HEK293T (cell line): ENCODE measurements at regions not wholly inside any gene's neighbourhood (a gene's known extent, or its start where the extent isn't known, plus 50 kb on each side); places are given as distances from the start of the nearest gene placed in this dataset.

ENCODE experiments used
- CTCF ChIA-PET: fragments of 350-600 bp; formaldehyde crosslinking; extraction: SDS; loops from one replicate; lab custom pipeline; 2021; ENCODE audit warnings: antibody characterized with exemption, inconsistent platforms; lab: Yijun Ruan, JAX
- POLR2A ChIA-PET: fragments of 350-600 bp; formaldehyde crosslinking; extraction: SDS; loops from one replicate; lab custom pipeline; 2020; ENCODE audit warnings: antibody characterized with exemption, inconsistent platforms; lab: Yijun Ruan, JAX
- DNase-seq: peaks from one replicate; pipeline ENCODE4 v3.0.0; 2012; ENCODE audit warnings: mixed read lengths; ENCODE audit errors: extremely low spot score
- ARNT ChIP-seq: fragments of 450-650 bp; IDR thresholded peaks from 2 replicates; pipeline ENCODE4 v1.6.1; 2017; ENCODE audit warnings: mild to moderate bottlenecking
- BHLHE40 ChIP-seq: fragments of 450-650 bp; IDR thresholded peaks from 2 replicates; pipeline ENCODE4 v1.6.1; 2016; ENCODE audit warnings: mild to moderate bottlenecking, moderate library complexity, borderline replicate concordance
- CTBP1 ChIP-seq: fragments of 450-650 bp; IDR thresholded peaks from 2 replicates; pipeline ENCODE4 v1.6.1; 2016; ENCODE audit warnings: borderline replicate concordance
- ELF4 ChIP-seq: fragments of 450-650 bp; IDR thresholded peaks from 2 replicates; pipeline ENCODE4 v1.6.1; 2017; ENCODE audit warnings: antibody characterized with exemption
- FOXA1 ChIP-seq: fragments of 450-650 bp; IDR thresholded peaks from 2 replicates; pipeline ENCODE4 v1.6.1; 2016; ENCODE audit warnings: mild to moderate bottlenecking
- FOXK2 ChIP-seq: fragments of 450-650 bp; IDR thresholded peaks from 2 replicates; pipeline ENCODE4 v1.6.1; 2016; ENCODE audit warnings: mild to moderate bottlenecking
- FOXM1 ChIP-seq: fragments of 450-650 bp; IDR thresholded peaks from 2 replicates; pipeline ENCODE4 v1.6.1; 2017; ENCODE audit warnings: mild to moderate bottlenecking, borderline replicate concordance
- HDGF ChIP-seq: fragments of 450-650 bp; IDR thresholded peaks from 2 replicates; pipeline ENCODE4 v1.6.1; 2017; ENCODE audit warnings: antibody characterized with exemption, borderline replicate concordance
- NFRKB ChIP-seq: fragments of 450-650 bp; IDR thresholded peaks from 2 replicates; pipeline ENCODE4 v1.6.1; 2016; ENCODE audit warnings: mild to moderate bottlenecking, moderate library complexity
- SP1 ChIP-seq: fragments of 450-650 bp; IDR thresholded peaks from 2 replicates; pipeline ENCODE4 v1.6.1; 2017
- SUZ12 ChIP-seq: fragments of 450-650 bp; IDR thresholded peaks from 2 replicates; pipeline ENCODE4 v1.6.1; 2016; ENCODE audit warnings: mild to moderate bottlenecking
- TARDBP ChIP-seq: fragments of 450-650 bp; IDR thresholded peaks from 2 replicates; pipeline ENCODE4 v1.6.1; 2016
- ZNF384 ChIP-seq: fragments of 450-650 bp; IDR thresholded peaks from 2 replicates; pipeline ENCODE4 v1.6.1; 2016
- TF ChIP-seq, protein P1 (sequence below): fragments of 450-650 bp; IDR thresholded peaks from 2 replicates; pipeline ENCODE4 v1.6.1; 2016

DNA sequence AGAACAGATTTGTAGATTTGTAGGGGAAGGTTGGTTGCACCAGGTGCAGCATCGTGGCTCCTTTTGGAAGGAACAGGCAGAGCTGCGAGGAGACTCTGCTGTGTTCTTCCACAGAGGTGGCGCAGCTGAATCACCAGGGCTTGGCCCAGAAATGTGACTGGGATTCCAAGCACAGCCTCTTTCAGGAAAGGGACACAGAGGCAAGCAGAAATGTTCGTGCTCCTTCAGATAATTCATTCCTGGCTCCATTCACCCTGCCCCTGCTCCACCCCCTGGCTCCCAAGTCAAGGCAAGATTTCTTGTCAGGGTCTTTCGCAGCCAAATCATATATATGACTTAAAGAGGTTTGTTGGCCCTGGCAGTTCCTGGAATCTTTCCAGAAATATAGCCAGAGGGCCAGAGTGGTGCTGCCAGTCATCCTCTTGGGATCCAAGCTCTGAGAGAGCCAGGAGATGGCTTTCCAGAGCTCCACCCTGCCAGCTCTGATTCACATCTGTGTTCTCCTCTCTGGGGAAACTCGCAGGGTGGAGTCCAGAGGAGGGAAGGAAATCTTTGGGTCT lies 203.9 kb upstream of the TANK start:
- TF ChIP-seq CTBP1 (no peak), FOXM1 (no peak), TARDBP (no peak)
- CTCF ChIA-PET: no interaction called here
- POLR2A ChIA-PET: no interaction called here
- no peak for DNase-seq

GRCh38 chr2:160963957-160964356 lies 196.3 kb upstream of the TANK start:
- no peak for TF ChIP-seq HDGF
- TF ChIP-seq SUZ12: no peak
- no peak for TF ChIP-seq FOXM1
- TF ChIP-seq TARDBP: no peak
- TF ChIP-seq BHLHE40: no peak
- TF ChIP-seq ARNT: no peak
- no peak for TF ChIP-seq SP1
- CTCF ChIA-PET: no interaction called here
- POLR2A ChIA-PET: no interaction called here
- DNase-seq: no peak

DNA sequence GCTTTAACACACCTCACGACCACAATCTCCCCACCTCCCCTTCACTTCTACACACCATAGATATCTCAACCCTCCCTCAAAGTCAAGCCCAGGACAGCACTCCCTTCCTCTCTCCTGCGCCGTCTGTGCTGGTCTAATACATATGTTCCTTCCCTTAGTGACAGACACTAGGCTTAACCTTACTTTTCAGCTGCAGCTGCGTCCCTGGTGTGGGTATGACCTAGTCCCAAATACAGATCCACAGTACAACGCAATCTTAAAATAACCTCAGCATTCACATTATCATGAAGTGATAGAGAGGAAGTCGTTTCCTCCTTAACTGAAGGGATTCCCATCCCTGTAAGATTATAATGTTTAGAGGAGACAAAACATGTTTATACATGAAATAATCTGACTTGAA lies 192.7 kb upstream of the TANK start:
- TF ChIP-seq, protein P1, sequence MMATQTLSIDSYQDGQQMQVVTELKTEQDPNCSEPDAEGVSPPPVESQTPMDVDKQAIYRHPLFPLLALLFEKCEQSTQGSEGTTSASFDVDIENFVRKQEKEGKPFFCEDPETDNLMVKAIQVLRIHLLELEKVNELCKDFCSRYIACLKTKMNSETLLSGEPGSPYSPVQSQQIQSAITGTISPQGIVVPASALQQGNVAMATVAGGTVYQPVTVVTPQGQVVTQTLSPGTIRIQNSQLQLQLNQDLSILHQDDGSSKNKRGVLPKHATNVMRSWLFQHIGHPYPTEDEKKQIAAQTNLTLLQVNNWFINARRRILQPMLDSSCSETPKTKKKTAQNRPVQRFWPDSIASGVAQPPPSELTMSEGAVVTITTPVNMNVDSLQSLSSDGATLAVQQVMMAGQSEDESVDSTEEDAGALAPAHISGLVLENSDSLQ: no peak
- TF ChIP-seq FOXM1 (no peak), ZNF384 (no peak)
- POLR2A ChIA-PET: no interaction called here
- CTCF ChIA-PET: no interaction called here
- no peak for DNase-seq

- DNase-seq: no peak
- CTCF ChIA-PET: no interaction called here
- TF ChIP-seq NFRKB (no peak), CTBP1 (no peak), ELF4 (no peak), FOXM1 (no peak), TARDBP (no peak), SP1 (no peak), ARNT (no peak), FOXA1 (no peak), BHLHE40 (no peak), SUZ12 (no peak)
- TF ChIP-seq, protein P1: no peak
- POLR2A ChIA-PET: no interaction called here
Measured at GRCh38 chr2:160968183-160968582, 192.0 kb upstream of the TANK start.

GRCh38 chr2:160970052-160970965 lies 189.9 kb upstream of the TANK start:
- DNase-seq: peak; percentile 46
- TF ChIP-seq NFRKB (no peak), SUZ12 (no peak), ZNF384 (peak; percentile 79)
- TF ChIP-seq, protein P1: peak; percentile 76
- ChIA-PET POLR2A (no interaction called here), CTCF (interaction anchor here (0.6 to 1.2 kb wide), 6 partner anchors 230 to 962 kb away, joined by 3 read pairs; no protein-coding TSS in a partner anchor)

DNA sequence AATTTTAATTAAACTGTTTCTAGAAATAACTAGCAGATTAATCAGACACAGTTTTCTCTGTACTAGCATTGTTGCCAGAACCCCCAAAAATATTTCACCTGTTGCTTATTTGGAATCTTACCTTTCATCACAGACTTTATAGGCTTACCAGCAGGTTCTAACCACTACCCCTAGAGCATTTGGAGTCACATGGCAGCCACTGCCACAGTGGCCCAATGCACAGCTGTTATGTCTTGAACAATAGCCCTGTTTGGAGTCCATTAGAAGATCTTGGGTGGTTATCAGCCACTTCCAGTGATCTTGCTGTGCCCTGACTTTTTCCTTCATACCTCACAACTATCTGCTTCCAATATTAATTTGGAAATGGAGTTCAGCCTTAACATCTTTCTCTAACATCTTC lies 186.2 kb upstream of the TANK start:
- ChIA-PET CTCF (no interaction called here), POLR2A (no interaction called here)
- TF ChIP-seq HDGF: no peak
- no peak for TF ChIP-seq ARNT
- no peak for TF ChIP-seq ZNF384
- TF ChIP-seq FOXA1: no peak
- no peak for TF ChIP-seq FOXM1
- TF ChIP-seq SP1: no peak
- DNase-seq: no peak

GRCh38 chr2:160974803-160975202 lies 185.4 kb upstream of the TANK start:
- ChIA-PET CTCF (no interaction called here), POLR2A (no interaction called here)
- no peak for DNase-seq
- TF ChIP-seq, protein P1: no peak
- TF ChIP-seq SUZ12 (no peak), ELF4 (no peak), HDGF (no peak), CTBP1 (no peak), BHLHE40 (no peak), ARNT (no peak), FOXK2 (no peak), FOXM1 (no peak)
